HL-60/S4 treated with retinoic acid at 250 ng/mL for 4 days and 3 days (cell line): ENCODE measurements at regions not wholly inside any gene's neighbourhood (a gene's known extent, or its start where the extent isn't known, plus 50 kb on each side); places are given as distances from the start of the nearest gene placed in this dataset.

ENCODE experiments used
- in situ Hi-C: fragments of 300-500 bp; cut with MboI; formaldehyde crosslinking; loops from 2 replicates; pipeline ENCODE4 v1.7.0; 2022; ENCODE audit warnings: low sequenced_read_pairs

- in situ Hi-C loops: no loop called here
These were observed 88.2 kb downstream of the TMA16 start for GRCh38 chr4:163582703-163583102.

DNA sequence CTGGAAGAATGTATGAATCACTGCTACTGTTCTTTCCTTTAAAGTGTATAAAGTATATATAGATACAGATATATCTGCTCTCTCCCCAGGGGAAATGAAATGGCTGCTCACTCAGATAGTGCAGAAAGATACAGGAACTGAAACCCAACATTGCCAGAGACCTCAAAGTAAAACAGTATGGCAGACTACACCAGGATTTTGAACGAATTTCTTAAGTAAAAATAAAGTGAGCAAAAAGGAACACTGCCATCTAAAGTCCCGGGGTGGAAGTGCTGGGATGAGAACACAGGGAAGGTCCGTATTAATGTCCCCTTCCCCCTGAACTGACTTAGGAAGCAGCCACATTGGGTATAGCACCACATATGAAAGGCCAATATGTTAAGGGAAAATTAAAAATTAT is 93.4 kb downstream of the TMA16 start:
- in situ Hi-C loops: no loop called here

DNA sequence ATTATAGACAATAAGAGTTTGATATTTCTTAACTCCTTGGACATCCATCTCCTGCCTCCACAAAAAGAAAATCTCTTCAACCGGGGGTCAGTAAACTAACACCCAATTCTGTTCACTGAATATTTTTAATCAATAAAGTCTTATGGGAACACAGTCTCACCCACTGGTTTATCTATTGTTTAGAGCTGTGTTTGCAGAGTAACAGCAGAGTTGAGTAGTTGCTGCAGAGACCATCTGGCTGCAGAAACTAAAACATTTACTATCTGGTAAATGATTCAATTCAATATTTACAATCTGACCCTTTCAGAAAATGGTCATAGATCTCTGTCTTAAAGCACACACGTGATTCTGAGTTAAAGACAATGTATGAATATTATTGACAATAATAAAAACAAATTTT is 94.0 kb downstream of the TMA16 start:
- in situ Hi-C loops: no loop called here

DNA sequence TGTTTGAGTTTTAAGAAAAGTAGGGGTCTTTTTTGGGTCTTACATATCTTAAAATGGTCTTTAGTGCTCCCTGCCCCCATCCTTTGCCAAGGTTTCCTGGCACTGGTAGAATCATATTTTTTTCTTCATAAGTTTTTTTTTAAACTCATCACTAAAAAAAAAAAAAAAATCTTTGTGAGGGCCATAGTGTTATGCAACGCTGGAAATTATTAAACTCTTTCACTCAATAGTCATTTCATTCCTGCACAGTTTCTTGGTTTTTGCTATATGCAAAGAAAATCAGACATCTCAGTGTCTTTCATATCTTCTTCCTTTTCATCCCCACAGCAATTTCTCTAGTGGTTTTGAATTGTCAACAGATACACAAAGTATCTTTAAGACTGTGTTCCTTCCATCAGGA is 95.6 kb downstream of the TMA16 start:
- in situ Hi-C loops: no loop called here

DNA sequence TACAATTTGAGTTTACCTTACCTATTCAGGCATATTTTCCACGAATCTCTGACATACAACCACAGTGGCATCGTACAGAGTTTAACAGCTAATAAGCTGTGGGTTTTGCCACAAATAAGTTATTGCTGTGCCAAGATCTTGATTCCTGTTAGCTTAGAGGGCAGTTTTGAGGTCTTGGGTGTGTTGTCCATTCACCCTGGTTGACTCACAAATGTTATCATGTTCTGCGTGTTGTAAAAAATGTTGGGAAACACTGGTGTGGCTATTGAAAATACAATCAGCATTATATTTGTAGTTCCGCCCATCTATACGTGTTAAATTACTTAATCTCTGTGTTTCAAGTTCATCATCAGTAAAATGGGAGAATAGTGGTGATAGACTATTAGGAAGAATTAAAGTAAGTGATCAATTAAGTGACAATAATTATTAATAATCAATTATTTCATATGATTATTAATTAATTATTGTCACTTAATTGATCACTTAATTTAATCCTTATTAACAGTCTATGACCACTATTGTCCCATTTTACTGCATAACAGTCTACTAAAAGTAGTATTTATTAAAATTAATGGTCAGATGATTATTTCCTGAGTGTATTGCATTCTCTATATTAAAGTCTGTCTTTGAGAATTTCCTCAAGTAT is 96.3 kb downstream of the TMA16 start:
- in situ Hi-C loops: no loop called here

- in situ Hi-C loops: no loop called here
These were observed 97.1 kb downstream of the TMA16 start for GRCh38 chr4:163591614-163592020.

- in situ Hi-C loops: no loop called here
These were observed 97.7 kb downstream of the TMA16 start for GRCh38 chr4:163592212-163592611.

GRCh38 chr4:163595580-163595979 is 101.1 kb downstream of the TMA16 start:
- in situ Hi-C loops: no loop called here

DNA sequence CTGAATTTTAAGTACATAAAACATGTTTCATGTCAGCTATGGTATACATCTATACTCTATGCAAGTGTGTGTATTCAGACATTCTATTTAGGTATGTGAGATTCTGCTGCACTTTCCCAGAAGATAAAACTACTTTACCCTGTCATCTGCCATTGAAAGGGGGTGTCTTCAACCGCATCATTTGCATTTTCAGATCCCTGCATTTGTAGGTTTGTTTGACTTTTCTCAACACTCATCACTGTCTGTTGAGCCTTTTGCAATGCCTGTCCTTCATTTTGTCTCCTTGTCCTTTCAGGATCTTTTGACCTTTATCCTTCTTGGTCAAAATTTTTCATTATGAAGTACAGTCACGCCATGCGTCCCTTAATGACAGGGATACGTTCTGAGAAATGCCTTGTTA is 103.5 kb downstream of the TMA16 start:
- in situ Hi-C loops: no loop called here

DNA sequence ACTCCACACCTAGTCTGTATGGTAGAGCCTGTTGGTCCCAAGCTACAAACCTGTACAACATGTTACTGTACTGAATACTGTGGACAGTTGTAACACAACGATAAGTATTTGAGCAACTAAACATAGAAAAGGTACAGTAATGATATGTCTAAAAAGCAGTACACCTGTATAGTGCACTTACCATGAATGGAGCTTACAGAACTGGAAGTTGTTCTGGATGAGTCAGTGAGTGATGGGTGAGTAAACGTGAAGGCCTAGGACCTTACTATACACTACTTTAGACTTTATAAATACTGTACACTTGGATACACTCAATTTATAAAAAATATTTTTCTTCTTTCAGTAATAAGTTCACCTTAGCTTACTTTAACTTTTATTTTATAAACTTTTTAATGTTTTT is 104.0 kb downstream of the TMA16 start:
- in situ Hi-C loops: no loop called here

- in situ Hi-C loops: no loop called here
These were observed 106.2 kb downstream of the TMA16 start for GRCh38 chr4:163600727-163601126.

GRCh38 chr4:163603257-163603656 is 108.8 kb downstream of the TMA16 start:
- in situ Hi-C loops: no loop called here

DNA sequence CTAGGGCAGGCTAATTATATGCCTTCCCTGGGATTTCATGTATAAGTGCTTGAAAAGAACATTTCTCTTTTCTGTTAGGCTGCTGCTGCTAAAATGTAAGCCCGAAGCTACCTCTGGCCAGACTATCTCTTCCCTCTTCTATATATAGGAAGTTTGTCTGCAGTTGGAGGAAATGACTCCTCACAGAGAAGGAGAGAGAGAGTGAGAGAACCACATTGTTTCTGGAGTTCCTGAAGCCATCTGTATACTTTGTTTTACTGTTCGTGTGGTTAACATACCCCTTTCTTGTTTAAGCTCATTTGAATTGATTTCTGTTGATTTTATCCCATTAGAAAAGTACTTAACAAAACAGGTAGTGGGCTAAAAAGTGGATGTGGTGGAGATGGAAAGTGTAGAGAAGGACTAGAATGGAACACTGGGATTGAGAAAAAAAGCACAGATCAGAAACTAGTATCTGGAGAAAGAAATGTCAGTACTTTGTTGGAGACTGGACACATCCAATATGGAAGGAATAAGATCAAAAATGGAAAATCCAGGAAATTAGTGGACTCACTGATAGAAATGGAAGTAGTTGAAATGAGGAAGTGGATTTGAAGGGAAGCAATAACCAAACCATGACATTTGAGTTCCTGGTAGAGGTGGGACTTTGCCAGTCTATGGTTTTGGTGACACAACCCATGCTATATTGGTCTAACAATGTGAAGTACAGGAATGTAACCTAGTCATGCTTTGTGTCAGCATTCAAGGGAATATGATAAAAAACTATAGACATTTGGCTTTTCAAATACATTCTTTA is 112.6 kb downstream of the TMA16 start:
- in situ Hi-C loops: no loop called here

DNA sequence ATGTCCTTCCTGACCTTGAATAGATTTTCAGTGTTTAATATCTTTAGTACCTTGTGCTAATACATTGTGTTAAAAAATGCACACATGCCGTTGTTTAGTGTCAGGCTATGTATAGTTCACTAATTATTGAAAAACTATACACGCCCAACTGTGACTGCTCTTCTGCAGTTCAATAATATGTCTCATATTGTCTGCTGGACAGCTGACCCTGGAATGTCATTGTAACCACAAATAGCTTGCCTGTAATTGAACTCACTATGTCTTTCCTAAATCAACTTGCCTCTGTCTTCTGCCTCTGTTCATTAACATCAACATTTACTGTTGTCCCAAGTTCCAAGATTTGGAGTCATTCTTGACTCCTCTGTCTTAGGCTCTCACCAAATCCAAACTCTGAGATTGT is 114.5 kb downstream of the TMA16 start:
- in situ Hi-C loops: no loop called here

- in situ Hi-C loops: no loop called here
These were observed 116.2 kb downstream of the TMA16 start for GRCh38 chr4:163610648-163611047.

- in situ Hi-C loops: no loop called here
These were observed 116.7 kb downstream of the TMA16 start for GRCh38 chr4:163611182-163611581.

GRCh38 chr4:163611784-163612445 is 117.4 kb downstream of the TMA16 start:
- in situ Hi-C loops: no loop called here

DNA sequence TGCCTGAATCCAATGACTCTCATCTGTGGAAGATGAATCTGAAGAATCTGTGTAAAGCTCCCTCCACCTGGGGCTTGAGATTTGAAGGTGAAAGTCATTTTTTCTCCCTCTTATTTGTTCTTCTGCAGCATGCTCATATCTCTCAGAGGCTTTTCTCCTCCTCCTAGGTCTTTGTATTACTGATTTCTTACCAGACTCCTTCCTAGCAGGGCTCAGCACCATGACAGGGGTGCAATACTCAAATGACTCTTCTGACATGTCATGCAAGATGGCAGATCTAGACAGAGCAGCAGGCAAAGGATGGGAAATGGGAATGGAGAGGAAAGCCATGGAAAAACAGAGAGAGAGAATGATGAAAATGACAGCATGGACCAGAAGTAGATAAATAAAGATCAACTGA is 118.3 kb downstream of the TMA16 start:
- in situ Hi-C loops: no loop called here

- in situ Hi-C loops: no loop called here
These were observed 118.9 kb downstream of the TMA16 start for GRCh38 chr4:163613383-163613782.

- in situ Hi-C loops: no loop called here
These were observed 120.4 kb downstream of the TMA16 start for GRCh38 chr4:163614866-163615265.

GRCh38 chr4:163618845-163619244 is 124.4 kb downstream of the TMA16 start:
- in situ Hi-C loops: no loop called here

DNA sequence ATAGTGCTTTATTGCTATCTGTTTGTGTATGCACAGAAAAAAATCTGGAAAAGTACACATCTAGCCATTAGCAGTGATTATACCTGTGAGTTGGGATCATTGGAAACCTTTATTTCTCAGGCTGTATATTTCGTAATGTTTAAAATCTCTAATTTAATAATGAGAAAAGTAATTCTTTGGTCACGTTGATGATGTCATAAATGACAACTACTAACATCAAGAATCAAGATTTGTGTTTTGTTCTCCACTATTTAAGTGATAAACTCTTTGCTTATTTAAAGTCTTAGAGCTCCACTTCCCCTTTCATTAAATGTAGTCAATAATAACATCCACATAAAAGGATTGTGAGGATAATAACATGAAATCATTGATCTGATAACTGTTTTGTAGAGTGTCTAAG is 126.2 kb downstream of the TMA16 start:
- in situ Hi-C loops: no loop called here
